NCI-H82 treated with DMSO at 0.1 percent for 48 hours (cell line): ENCODE measurements at regions not wholly inside any gene's neighbourhood (a gene's known extent, or its start where the extent isn't known, plus 50 kb on each side); places are given as distances from the start of the nearest gene placed in this dataset.

Experiments used
- DNase-seq: peaks from one replicate; lab custom pipeline; 2025; ENCODE audit not compliant: unreplicated experiment; lab: John Stamatoyannopoulos, UW

- DNase-seq = no peak
These were observed 374.9 kb downstream of the GJA1 start for GRCh38 chr6:121810158-121811032.

GRCh38 chr6:121811106-121811505, 375.7 kb downstream of the GJA1 start:
- DNase-seq = no peak

- DNase-seq = no peak
These were observed 380.9 kb downstream of the GJA1 start for GRCh38 chr6:121816361-121816760.

- DNase-seq = no peak
These were observed 381.6 kb downstream of the GJA1 start for GRCh38 chr6:121816906-121817540.

GRCh38 chr6:121823437-121823851, 388.0 kb downstream of the GJA1 start:
- no peak for DNase-seq

- DNase-seq = no peak
These were observed 390.8 kb downstream of the GJA1 start for GRCh38 chr6:121826156-121826810.

- DNase-seq = no peak
These were observed 392.9 kb downstream of the GJA1 start for GRCh38 chr6:121828146-121828886.

- DNase-seq = no peak
These were observed 395.3 kb downstream of the GJA1 start for GRCh38 chr6:121830736-121831135.

GRCh38 chr6:121835662-121836061, 400.2 kb downstream of the GJA1 start:
- DNase-seq = no peak

- no peak for DNase-seq
These were observed 402.2 kb downstream of the GJA1 start for GRCh38 chr6:121837545-121838229.

- DNase-seq = no peak
These were observed 403.4 kb downstream of the GJA1 start for GRCh38 chr6:121838842-121839241.

GRCh38 chr6:121839896-121840295, 404.4 kb downstream of the GJA1 start:
- DNase-seq = no peak

GRCh38 chr6:121844898-121845297, 409.5 kb downstream of the GJA1 start:
- DNase-seq = no peak

GRCh38 chr6:121847806-121848522, 412.5 kb downstream of the GJA1 start:
- DNase-seq = peak; percentile 66

- DNase-seq = no peak
These were observed 413.2 kb downstream of the GJA1 start for GRCh38 chr6:121848523-121849255.

GRCh38 chr6:121849477-121849876, 414.0 kb downstream of the GJA1 start:
- peak; percentile 68 for DNase-seq

- no peak for DNase-seq
These were observed 415.6 kb downstream of the GJA1 start for GRCh38 chr6:121851056-121851455.

- no peak for DNase-seq
These were observed 418.2 kb downstream of the GJA1 start for GRCh38 chr6:121853686-121854085.

- DNase-seq = no peak
These were observed 420.1 kb downstream of the GJA1 start for GRCh38 chr6:121855521-121855920.
